Endothelial cell of umbilical vein (primary cell): ENCODE measurements at regions not wholly inside any gene's neighbourhood (a gene's known extent, or its start where the extent isn't known, plus 50 kb on each side); places are given as distances from the start of the nearest gene placed in this dataset.
"Not testable (repeated sequence)": the region's sequence is repeated elsewhere in the genome, so short reads cannot be mapped to it uniquely, and the experiment has no call there.

Experiments
- BruUV-seq: library from RNA; stranded (reverse); fragments of 400-500 nt; replicated peaks from 2 replicates; lab custom pipeline; 2021; lab: Mats Ljungman, UMichigan
- CTCF ChIA-PET: fragments of 300-600, 350-600 bp; sonication (Branson Sonifier 250); formaldehyde crosslinking; loops from one replicate; lab custom pipeline; 2021; ENCODE audit warnings: antibody characterized with exemption, inconsistent platforms; lab: Charles Lee
- POLR2A ChIA-PET: fragments of 300-600, 350-600 bp; sonication (Branson Sonifier 250); formaldehyde crosslinking; loops from one replicate; lab custom pipeline; 2021; ENCODE audit warnings: antibody characterized with exemption, inconsistent platforms; lab: Charles Lee
- DNase-seq: peaks from one replicate; pipeline ENCODE4 v3.0.0-alpha.2; 2011; ENCODE audit warnings: low read depth, low spot score
- FAIRE-seq: peaks from 2 replicates; lab custom pipeline; 2011; peaks lifted over from hg19 to GRCh38; lab: Jason Lieb, UNC
- H2AFZ ChIP-seq: 2 replicates; pipeline ENCODE4 v1.6.0; 2012; ENCODE audit warnings: low read depth, low read length, control low read depth, inconsistent platforms
- H3K27ac ChIP-seq: 2 replicates; pipeline ENCODE4 v1.5.1; 2011; ENCODE audit warnings: low read depth, mild to moderate bottlenecking, control low read depth, low read length, moderate library complexity; ENCODE audit not compliant: insufficient read depth
- H3K27me3 ChIP-seq, 2 experiments: 2 replicates each; pipeline versions ENCODE4 v1.6.0 to v1.6.1; 2011; ENCODE audit warnings: low read length in 2 of 2, mixed read lengths in 1 of 2; ENCODE audit not compliant: control insufficient read depth in 2 of 2, insufficient read depth in 2 of 2
- H3K36me3 ChIP-seq, 2 experiments: 2 replicates in 1 of 2; 3 replicates in 1 of 2; pipeline ENCODE4 v1.5.1; 2011; ENCODE audit warnings: low read length in 2 of 2, mild to moderate bottlenecking in 1 of 2, moderate library complexity in 1 of 2; ENCODE audit not compliant: control insufficient read depth in 2 of 2, insufficient read depth in 2 of 2; ENCODE audit errors: extremely low read depth in 1 of 2
- H3K4me1 ChIP-seq: 3 replicates; pipeline ENCODE4 v1.5.1; 2011; ENCODE audit warnings: mild to moderate bottlenecking, low read length; ENCODE audit not compliant: control insufficient read depth, insufficient read depth; ENCODE audit errors: extremely low read depth
- H3K4me2 ChIP-seq: 2 replicates; pipeline ENCODE4 v1.6.1; 2011; ENCODE audit warnings: low read length, control low read depth, mixed read lengths; ENCODE audit not compliant: insufficient read depth
- H3K4me3 ChIP-seq, 3 experiments: fragments of 200-600 bp in 1 of 3; sonication (generic), shearing (Covaris generic) in 1 of 3; replicated peaks in 1 of 3; 2 replicates each; pipeline ENCODE4 v1.5.1; 2011 to 2016; ENCODE audit warnings: control low read depth in 3 of 3, low read length in 3 of 3, mild to moderate bottlenecking in 2 of 3, inconsistent platforms in 1 of 3, low read depth in 1 of 3, moderate library complexity in 1 of 3; ENCODE audit not compliant: insufficient read depth in 1 of 3
- H3K79me2 ChIP-seq: 2 replicates; pipeline ENCODE4 v1.6.0; 2012; ENCODE audit warnings: low read length, inconsistent platforms; ENCODE audit not compliant: control insufficient read depth, insufficient read depth
- H3K9ac ChIP-seq: replicated peaks from 2 replicates; pipeline ENCODE3; 2011; ENCODE audit warnings: low read length, control low read depth; ENCODE audit not compliant: insufficient read depth; ENCODE audit errors: extremely low read depth
- H3K9me1 ChIP-seq: replicated peaks from 3 replicates; pipeline ENCODE4 v1.6.0; 2011; ENCODE audit warnings: mild to moderate bottlenecking, low read length; ENCODE audit not compliant: control insufficient read depth, insufficient read depth; ENCODE audit errors: extremely low read depth
- H3K9me3 ChIP-seq: replicated peaks from 2 replicates; pipeline ENCODE4 v1.5.1; 2012; ENCODE audit warnings: low read length, inconsistent platforms; ENCODE audit not compliant: control insufficient read depth, insufficient read depth
- H4K20me1 ChIP-seq: replicated peaks from 2 replicates; pipeline ENCODE3; 2011; ENCODE audit warnings: mild to moderate bottlenecking, low read length; ENCODE audit not compliant: control insufficient read depth, insufficient read depth; ENCODE audit errors: extremely low read depth
- CTCF ChIP-seq, 2 donors: IDR thresholded peaks; 1 replicate in 1 of 2; 2 replicates in 1 of 2; pipeline ENCODE4 v1.5.1; 2011; ENCODE audit warnings: low read length in 2 of 2, mild to moderate bottlenecking in 2 of 2, moderate library complexity in 2 of 2, control low read depth in 1 of 2, inconsistent platforms in 1 of 2, low read depth in 1 of 2; ENCODE audit not compliant: insufficient read depth in 1 of 2; ENCODE audit errors: extremely low read depth in 1 of 2
- EZH2 ChIP-seq: IDR thresholded peaks from 2 replicates; pipeline ENCODE4 v1.6.1; 2012; ENCODE audit warnings: borderline replicate concordance, low read depth, mild to moderate bottlenecking, moderate library complexity, low read length, inconsistent platforms; ENCODE audit not compliant: severe bottlenecking
- FOS ChIP-seq: IDR thresholded peaks from 2 replicates; pipeline ENCODE4 v1.6.1; 2011; ENCODE audit warnings: mild to moderate bottlenecking, low read length, moderate library complexity, borderline replicate concordance; ENCODE audit not compliant: insufficient read depth
- GATA2 ChIP-seq: IDR thresholded peaks from 2 replicates; pipeline ENCODE4 v1.7.0; 2011; ENCODE audit warnings: low read depth, mild to moderate bottlenecking, moderate library complexity, mixed read lengths, low read length; ENCODE audit not compliant: insufficient read length, insufficient read depth
- JUN ChIP-seq: IDR thresholded peaks from 2 replicates; pipeline ENCODE4 v1.6.1; 2011; ENCODE audit warnings: borderline replicate concordance, low read depth; ENCODE audit not compliant: insufficient read length, insufficient read depth
- MAX ChIP-seq: IDR thresholded peaks from 2 replicates; pipeline ENCODE4 v1.6.1; 2011; ENCODE audit not compliant: insufficient read depth, insufficient read length
- MYC ChIP-seq: IDR thresholded peaks from one replicate; pipeline ENCODE4 v1.6.1; 2011; ENCODE audit warnings: mild to moderate bottlenecking, low read depth, low read length
- POLR2A ChIP-seq: IDR thresholded peaks from 2 replicates; pipeline ENCODE4 v1.6.1; 2012; ENCODE audit warnings: low read depth, mild to moderate bottlenecking, control low read depth, low read length
- POLR2AphosphoS5 ChIP-seq: IDR thresholded peaks from 2 replicates; pipeline ENCODE4 v1.6.1; 2012; ENCODE audit warnings: low read depth, mild to moderate bottlenecking, control low read depth, low read length, moderate library complexity; ENCODE audit not compliant: insufficient read depth
- dilution Hi-C: fragments of 300-500 bp; cut with MboI; formaldehyde crosslinking; loops from one replicate; pipeline ENCODE4 v1.15.0; 2019; ENCODE audit warnings: low sequenced_read_pairs; ENCODE audit not compliant: extremely low pct_ligation_motif_present
- intact Hi-C: fragments of 100-400 bp; cut with micrococcal nuclease; formaldehyde crosslinking; loops from one replicate; pipeline ENCODE4 v1.10.0; 2022

GRCh38 chr6:95743591-95743990, 166.3 kb downstream of the MANEA start:
- Histone ChIP-seq H3K9ac (no peak overlapping the region), H3K4me1 (no peaks in the 10 kb centered on the region), H4K20me1 (no peaks in the 10 kb centered on the region), H2AFZ (no peak overlapping the region), H3K27ac (no peak overlapping the region), H3K9me1 (no peaks in the 10 kb centered on the region), H3K27me3 (no peaks in the 10 kb centered on the region), H3K36me3 (no peaks in the 10 kb centered on the region), H3K79me2 (no peaks in the 10 kb centered on the region), H3K4me2 (no peak overlapping the region), H3K9me3 (no peaks in the 10 kb centered on the region), H3K4me3 (no peak overlapping the region)
- DNase-seq, result no peak
- BruUV-seq, result no TSS peak
- intact Hi-C loops (no loop called here), dilution Hi-C loops (no loop called here)
- ChIA-PET CTCF (no interaction called here), POLR2A (no interaction called here)
- no peak for TF ChIP-seq CTCF (IDR thresholded peaks at IDR 0.05; ENCODE audit: extremely low read depth in 1 of 2, insufficient read depth in 1 of 2, low read depth in 1 of 2, low read length in 2 of 2)
- TF ChIP-seq MYC, result no peak
- TF ChIP-seq JUN, result no peak
- TF ChIP-seq EZH2, result no peak
- no peak for TF ChIP-seq POLR2A
- TF ChIP-seq GATA2, result no peak
- TF ChIP-seq MAX, result no peak
- TF ChIP-seq FOS, result no peak
- no peak for TF ChIP-seq POLR2AphosphoS5
- FAIRE-seq, result no peak

GRCh38 chr6:95758236-95759069, 181.1 kb downstream of the MANEA start:
- H3K4me3 ChIP-seq, result not testable (repeated sequence)

More at GRCh38 chr6:95758236-95759069, 181.1 kb downstream of the MANEA start:
- H3K9me1 ChIP-seq, H3K36me3 ChIP-seq, DNase-seq, intact Hi-C loops, dilution Hi-C loops, H3K4me2 ChIP-seq, CTCF ChIA-PET, H3K4me1 ChIP-seq, POLR2A ChIA-PET, H3K9ac ChIP-seq, H3K27me3 ChIP-seq, BruUV-seq, H3K27ac ChIP-seq, H3K79me2 ChIP-seq, H2AFZ ChIP-seq, H3K9me3 ChIP-seq, H4K20me1 ChIP-seq, FAIRE-seq: not testable (repeated sequence)
